ENCODE measurements at regions not wholly inside any gene's neighbourhood (a gene's known extent, or its start where the extent isn't known, plus 50 kb on each side); places are given as distances from the start of the nearest gene placed in this dataset.

- Histone ChIP-seq H3K4me3 (no peak overlapping the region), H4K20me1 (ENCODE audit: insufficient read depth) (no peaks in the 10 kb centered on the region), H2AFZ (no peak overlapping the region), H3F3A (ENCODE audit: insufficient read depth, low read depth) (no peaks in the 10 kb centered on the region), H3K79me2 (ENCODE audit: low read depth) (no peaks in the 10 kb centered on the region), H3K4me1 (replicated peaks; ENCODE audit: insufficient read depth) (no peaks in the 10 kb centered on the region), H3K9me2 (ENCODE audit: insufficient read depth) (no peaks in the 10 kb centered on the region), H3K9me3 (ENCODE audit: insufficient read depth, low read depth) (no peaks in the 10 kb centered on the region), H3K27me3 (ENCODE audit: insufficient read depth, low read depth) (no peaks in the 10 kb centered on the region), H3K4me2 (no peak overlapping the region), H3K27ac (no peak overlapping the region), H3K36me3 (ENCODE audit: low read depth) (no peaks in the 10 kb centered on the region)
- no peak for TF ChIP-seq CTCF (conservative IDR thresholded peaks at IDR 0.05)
- no peak for TF ChIP-seq EZH2 (IDR thresholded peaks at IDR 0.05; ENCODE audit: low read depth)
- ChIA-PET CTCF (no interaction called here), POLR2A (ENCODE audit: unreplicated experiment) (no interaction called here)
- intact Hi-C loops (cut with micrococcal nuclease; ENCODE audit: unreplicated experiment), result no loop called here
- no TSS peak for BruUV-seq (replicated peaks)
- peak in 1 of 2 experiments; percentile 39 for DNase-seq
Measured at GRCh38 chr19:28705008-28705407, 507.9 kb downstream of the UQCRFS1 start.

DNA sequence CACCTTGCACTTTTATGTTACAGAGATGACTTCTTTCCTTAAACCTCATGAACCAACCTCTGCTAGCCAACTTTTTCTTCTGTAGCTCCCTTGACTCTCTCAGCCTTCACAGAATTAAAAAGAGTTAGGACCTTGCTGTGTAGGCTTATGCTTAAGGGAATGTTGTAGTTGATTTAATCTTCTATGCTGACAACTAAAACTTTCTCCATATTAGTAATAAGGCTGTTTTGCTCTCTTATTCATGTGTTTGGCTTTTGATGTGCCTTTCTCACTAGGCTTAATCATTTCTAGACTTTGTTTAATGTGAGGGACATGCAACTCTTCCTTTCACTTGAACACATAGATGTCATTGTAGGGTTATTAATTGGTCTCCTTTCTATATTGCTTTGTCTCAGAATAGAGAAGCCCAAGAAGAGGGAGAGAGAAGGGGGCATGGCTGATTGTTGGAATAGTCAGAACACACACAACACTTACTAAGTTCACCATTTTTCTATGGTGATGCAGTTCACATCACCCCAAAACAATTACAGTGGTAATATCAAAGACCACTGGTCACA, 509.5 kb downstream of the UQCRFS1 start:
- H2AFZ ChIP-seq, result no peak overlapping the region
- H3K27ac ChIP-seq, result no peak overlapping the region
- DNase-seq, result no peak
- H3K9me3 ChIP-seq (ENCODE audit: insufficient read depth, low read depth), result no peaks in the 10 kb centered on the region
- no peaks in the 10 kb centered on the region for H3K79me2 ChIP-seq (ENCODE audit: low read depth)
- H3K36me3 ChIP-seq (ENCODE audit: low read depth), result no peaks in the 10 kb centered on the region
- no TSS peak for BruUV-seq (replicated peaks)
- ChIA-PET POLR2A (ENCODE audit: unreplicated experiment) (no interaction called here), CTCF (no interaction called here)
- intact Hi-C loops (cut with micrococcal nuclease; ENCODE audit: unreplicated experiment), result no loop called here
- no peaks in the 10 kb centered on the region for H3K9me2 ChIP-seq (ENCODE audit: insufficient read depth)
- H3K4me1 ChIP-seq (replicated peaks; ENCODE audit: insufficient read depth), result no peaks in the 10 kb centered on the region
- TF ChIP-seq CTCF (conservative IDR thresholded peaks at IDR 0.05) (no peak), EZH2 (IDR thresholded peaks at IDR 0.05; ENCODE audit: low read depth) (no peak)
- H3F3A ChIP-seq (ENCODE audit: insufficient read depth, low read depth), result no peaks in the 10 kb centered on the region
- no peak overlapping the region for H3K4me2 ChIP-seq
- H4K20me1 ChIP-seq (ENCODE audit: insufficient read depth), result no peaks in the 10 kb centered on the region
- H3K27me3 ChIP-seq (ENCODE audit: insufficient read depth, low read depth), result no peaks in the 10 kb centered on the region
- no peak overlapping the region for H3K4me3 ChIP-seq

DNA sequence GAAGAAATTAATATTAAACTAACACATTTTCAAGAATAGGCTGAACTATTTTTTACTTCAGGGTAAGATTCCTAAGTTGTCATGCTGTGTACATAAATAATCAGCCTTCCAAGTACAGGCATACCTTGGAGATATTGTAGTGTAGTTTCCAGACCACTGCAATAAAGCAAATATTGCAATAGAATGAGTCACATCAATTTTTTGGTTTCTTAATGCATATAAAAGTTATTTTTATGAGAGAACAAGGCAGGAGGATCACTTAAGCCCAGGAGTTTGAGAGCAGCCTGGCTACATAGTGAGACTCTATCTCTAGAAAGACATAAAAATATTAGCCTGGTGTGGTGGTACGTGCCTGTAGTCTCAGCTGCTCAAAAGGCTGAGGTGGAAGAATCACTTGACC, 511.5 kb downstream of the UQCRFS1 start:
- Histone ChIP-seq H3K27me3 (ENCODE audit: insufficient read depth, low read depth) (no peaks in the 10 kb centered on the region), H2AFZ (no peak overlapping the region), H3F3A (ENCODE audit: insufficient read depth, low read depth) (no peaks in the 10 kb centered on the region), H4K20me1 (ENCODE audit: insufficient read depth) (no peaks in the 10 kb centered on the region), H3K9me2 (ENCODE audit: insufficient read depth) (no peaks in the 10 kb centered on the region), H3K27ac (no peak overlapping the region), H3K79me2 (ENCODE audit: low read depth) (no peaks in the 10 kb centered on the region), H3K4me2 (no peak overlapping the region), H3K36me3 (ENCODE audit: low read depth) (no peaks in the 10 kb centered on the region), H3K4me1 (replicated peaks; ENCODE audit: insufficient read depth) (no peaks in the 10 kb centered on the region), H3K4me3 (no peak overlapping the region), H3K9me3 (ENCODE audit: insufficient read depth, low read depth) (no peaks in the 10 kb centered on the region)
- intact Hi-C loops (cut with micrococcal nuclease; ENCODE audit: unreplicated experiment), result no loop called here
- TF ChIP-seq CTCF (conservative IDR thresholded peaks at IDR 0.05), result no peak
- TF ChIP-seq EZH2 (IDR thresholded peaks at IDR 0.05; ENCODE audit: low read depth), result no peak
- POLR2A ChIA-PET (ENCODE audit: unreplicated experiment), result no interaction called here
- DNase-seq, result no peak
- CTCF ChIA-PET, result no interaction called here
- no TSS peak for BruUV-seq (replicated peaks)

Data from PC-9 (cell line).